ENCODE measurements at regions not wholly inside any gene's neighbourhood (a gene's known extent, or its start where the extent isn't known, plus 50 kb on each side); places are given as distances from the start of the nearest gene placed in this dataset.

- TF ChIP-seq CTCF (IDR thresholded peaks at IDR 0.05), result no peak
- TF ChIP-seq POLR2AphosphoS5 (IDR thresholded peaks at IDR 0.05), result no peak
- no peak for TF ChIP-seq EP300 (IDR thresholded peaks at IDR 0.05)
These were observed 164.9 kb downstream of the TXNL1 start for GRCh38 chr18:56473400-56474024.

Data from gastroesophageal sphincter (tissue), 3 donors.